B cell (primary cell): ENCODE measurements at regions not wholly inside any gene's neighbourhood (a gene's known extent, or its start where the extent isn't known, plus 50 kb on each side); places are given as distances from the start of the nearest gene placed in this dataset.

Experiments used
- ATAC-seq: fragments of 200-7000 bp; cut with Tn5 transposase; one replicate; pipeline ENCODE4 v1.10.0; 2021; ENCODE audit warnings: low read depth, mild to moderate bottlenecking, moderate number of reproducible peaks, moderate library complexity
- CTCF ChIA-PET: fragments of 350-600 bp; sonication (Branson Sonifier 250); formaldehyde crosslinking; loops from one replicate; lab custom pipeline; 2021; ENCODE audit warnings: antibody characterized with exemption, inconsistent platforms; lab: Charles Lee
- POLR2A ChIA-PET: fragments of 350-600 bp; sonication (Branson Sonifier 250); formaldehyde crosslinking; loops from one replicate; lab custom pipeline; 2021; ENCODE audit warnings: antibody characterized with exemption; lab: Charles Lee
- DNase-seq: peaks from one replicate; pipeline ENCODE4 v3.0.0; 2013
- H2AFZ ChIP-seq: 2 replicates; pipeline ENCODE4 v1.6.1; 2012; ENCODE audit warnings: mild to moderate bottlenecking, low read depth, low read length; ENCODE audit not compliant: insufficient read depth, poor library complexity, severe bottlenecking
- H3K27ac ChIP-seq, 2 donors: 1 replicate in 1 of 2; 2 replicates in 1 of 2; pipeline ENCODE4 v1.5.1; 2012 to 2013; ENCODE audit warnings: low read length in 2 of 2, mild to moderate bottlenecking in 2 of 2, moderate library complexity in 1 of 2
- H3K27me3 ChIP-seq, 4 experiments: fragments of 200-600 bp in 1 of 4; sonication (generic) in 1 of 4; replicated peaks in 1 of 4; 1 replicate in 2 of 4; 2 replicates in 2 of 4; pipeline versions ENCODE4 v1.6.1 to v1.7.0; 2013 to 2016; ENCODE audit warnings: low read length in 3 of 4, mild to moderate bottlenecking in 2 of 4, mixed read lengths in 1 of 4, moderate library complexity in 1 of 4; ENCODE audit not compliant: insufficient read depth in 4 of 4, control insufficient read depth in 3 of 4; ENCODE audit errors: control extremely low read depth in 1 of 4
- H3K36me3 ChIP-seq, 2 experiments: replicated peaks in 1 of 2; 1 replicate in 1 of 2; 2 replicates in 1 of 2; pipeline versions ENCODE4 v1.6.1 to v1.7.1; 2013; ENCODE audit warnings: low read length in 1 of 2; ENCODE audit not compliant: insufficient read depth in 2 of 2, control insufficient read depth in 1 of 2; ENCODE audit errors: control extremely low read depth in 1 of 2, extremely low read depth in 1 of 2
- H3K4me1 ChIP-seq, 2 donors: fragments of 200-600 bp in 1 of 2; sonication (generic) in 1 of 2; 1 replicate in 1 of 2; 2 replicates in 1 of 2; pipeline versions ENCODE4 v1.5.1 to v1.6.1; 2013 to 2017; ENCODE audit warnings: low read length in 2 of 2; ENCODE audit not compliant: control insufficient read depth in 2 of 2, insufficient read depth in 2 of 2
- H3K4me2 ChIP-seq: replicated peaks from 2 replicates; pipeline ENCODE3; 2012; ENCODE audit warnings: mild to moderate bottlenecking, low read depth, low read length; ENCODE audit not compliant: poor library complexity, severe bottlenecking
- H3K4me3 ChIP-seq, 5 experiments: fragments of 200-600 bp in 1 of 5; sonication (generic) in 1 of 5; 1 replicate in 3 of 5; 2 replicates in 2 of 5; pipeline versions ENCODE4 v1.5.1 to v1.7.0; 2011 to 2016; ENCODE audit warnings: low read length in 4 of 5, mild to moderate bottlenecking in 4 of 5, low read depth in 2 of 5, control low read depth in 1 of 5, moderate library complexity in 1 of 5; ENCODE audit not compliant: insufficient read depth in 1 of 5; ENCODE audit errors: control extremely low read depth in 1 of 5, extremely low read depth in 1 of 5
- H3K79me2 ChIP-seq: fragments of 200-600 bp; sonication (generic); one replicate; pipeline ENCODE4 v1.6.0; 2016; ENCODE audit warnings: low read length; ENCODE audit not compliant: control insufficient read depth, insufficient read depth
- H3K9ac ChIP-seq: fragments of 200-600 bp; sonication (generic); 2 replicates; pipeline ENCODE4 v1.6.1; 2017; ENCODE audit warnings: mild to moderate bottlenecking, low read length, moderate library complexity
- H3K9me3 ChIP-seq, 3 donors: one replicate each; pipeline versions ENCODE4 v1.6.1 to v1.7.1; 2013; ENCODE audit warnings: low read length in 2 of 3; ENCODE audit not compliant: control insufficient read depth in 2 of 3, insufficient read depth in 1 of 3; ENCODE audit errors: control extremely low read depth in 1 of 3
- H4K20me1 ChIP-seq: 2 replicates; pipeline ENCODE4 v1.6.0; 2012; ENCODE audit warnings: mild to moderate bottlenecking, low read length; ENCODE audit not compliant: insufficient read depth, control insufficient read depth, poor library complexity, severe bottlenecking
- H3K27ac Mint-ChIP-seq: one replicate; pipeline ENCODE4 v1.8.0; 2021; ENCODE audit warnings: mixed read lengths
- H3K27me3 Mint-ChIP-seq: one replicate; pipeline ENCODE4 v1.8.0; 2021; ENCODE audit warnings: mixed read lengths
- H3K4me1 Mint-ChIP-seq: one replicate; pipeline ENCODE4 v1.8.0; 2021; ENCODE audit warnings: mixed read lengths
- H3K4me3 Mint-ChIP-seq: one replicate; pipeline ENCODE4 v1.8.0; 2021; ENCODE audit warnings: mixed read lengths
- H3K9me3 Mint-ChIP-seq: one replicate; pipeline ENCODE4 v1.8.0; 2022; ENCODE audit warnings: mixed read lengths; ENCODE audit not compliant: insufficient read depth
- EZH2 ChIP-seq: IDR thresholded peaks from 2 replicates; pipeline ENCODE4 v1.6.1; 2012; ENCODE audit warnings: borderline replicate concordance, low read depth, mild to moderate bottlenecking, moderate library complexity, low read length; ENCODE audit not compliant: insufficient read depth, poor library complexity, severe bottlenecking
- WGBS: methylation state at CpG from one replicate; pipeline ENCODE4 v1.1.5; 2013; ENCODE audit warnings: missing lambda C conversion rate; ENCODE audit not compliant: insufficient coverage; 5-methylcytosine and 5-hydroxymethylcytosine counted together
- intact Hi-C: fragments of 100-400 bp; cut with micrococcal nuclease; formaldehyde crosslinking; loops from one replicate; pipeline ENCODE4 v1.10.0; 2022
- TF ChIP-seq, protein P1 (sequence below): fragments of 200-600 bp; IDR thresholded peaks from one replicate; pipeline ENCODE4 v1.8.0; 2022; ENCODE audit warnings: antibody characterized with exemption, mild to moderate bottlenecking

DNA sequence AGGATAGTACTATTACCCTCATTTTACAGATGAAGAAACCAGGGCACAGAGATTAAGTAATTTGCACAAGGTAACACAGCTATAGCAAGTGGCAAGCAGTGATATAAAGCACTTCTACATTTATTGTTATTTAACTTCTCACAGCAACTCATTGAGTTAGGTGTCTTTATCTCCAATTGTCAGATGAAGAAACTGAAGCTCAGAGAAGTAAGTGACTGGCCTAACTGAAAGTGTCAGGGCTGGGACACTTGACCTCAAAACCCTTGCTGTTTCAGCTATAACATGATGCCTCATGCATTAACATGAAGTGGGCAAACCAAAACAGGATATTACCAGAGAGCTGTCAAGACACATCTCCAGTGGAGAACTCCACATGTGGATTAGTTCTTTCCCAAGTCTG lies 65.8 kb upstream of the LEKR1 start:
- POLR2A ChIA-PET, result no interaction called here
- Histone ChIP-seq H4K20me1 (no peaks in the 10 kb centered on the region), H3K79me2 (no peaks in the 10 kb centered on the region), H3K4me2 (no peak overlapping the region), H2AFZ (no peak overlapping the region), H3K36me3 (no peaks in the 10 kb centered on the region), H3K27me3 (no peaks in the 10 kb centered on the region), H3K4me1 (no peaks in the 10 kb centered on the region), H3K9ac (no peak overlapping the region), H3K9me3 (no peaks in the 10 kb centered on the region), H3K27ac (no peak overlapping the region), H3K4me3 (no peak overlapping the region)
- Mint-ChIP-seq H3K4me3 (no peak overlapping the region), H3K9me3 (no peaks in the 10 kb centered on the region), H3K27ac (no peak overlapping the region), H3K27me3 (peaks cover 1% of the 10 kb centered on the region), H3K4me1 (no peaks in the 10 kb centered on the region)
- DNase-seq, result no peak
- no peak for TF ChIP-seq EZH2
- intact Hi-C loops, result no loop called here
- no peak for ATAC-seq
- CTCF ChIA-PET, result no interaction called here

DNA sequence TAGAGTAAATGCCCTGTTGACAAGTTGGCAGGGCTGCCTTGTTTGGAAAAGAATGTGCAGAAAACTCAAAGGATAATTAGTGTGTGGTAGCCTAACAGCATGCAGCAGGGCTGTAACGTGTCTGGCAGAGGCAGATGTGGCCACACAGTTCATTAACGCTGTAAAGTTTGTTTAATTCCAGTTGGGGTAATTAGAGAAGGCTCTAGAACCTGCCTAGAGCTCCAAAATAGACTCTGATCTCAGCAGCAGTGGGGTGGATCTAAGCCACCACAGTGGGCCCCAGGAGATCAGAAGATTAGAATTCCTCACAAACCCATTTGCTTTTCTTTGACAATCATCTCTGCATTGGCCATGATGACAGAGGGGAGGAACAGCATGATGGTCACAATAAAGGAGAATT lies 65.1 kb upstream of the LEKR1 start:
- no peak overlapping the region for H3K27ac ChIP-seq
- ChIA-PET POLR2A (no interaction called here), CTCF (no interaction called here)
- Mint-ChIP-seq H3K4me3 (no peak overlapping the region), H3K4me1 (no peaks in the 10 kb centered on the region), H3K27ac (no peak overlapping the region), H3K9me3 (no peaks in the 10 kb centered on the region), H3K27me3 (no peaks in the 10 kb centered on the region)
- 76% methylated on average over 2 of the region's 2 CpGs for WGBS
- TF ChIP-seq, protein P1, sequence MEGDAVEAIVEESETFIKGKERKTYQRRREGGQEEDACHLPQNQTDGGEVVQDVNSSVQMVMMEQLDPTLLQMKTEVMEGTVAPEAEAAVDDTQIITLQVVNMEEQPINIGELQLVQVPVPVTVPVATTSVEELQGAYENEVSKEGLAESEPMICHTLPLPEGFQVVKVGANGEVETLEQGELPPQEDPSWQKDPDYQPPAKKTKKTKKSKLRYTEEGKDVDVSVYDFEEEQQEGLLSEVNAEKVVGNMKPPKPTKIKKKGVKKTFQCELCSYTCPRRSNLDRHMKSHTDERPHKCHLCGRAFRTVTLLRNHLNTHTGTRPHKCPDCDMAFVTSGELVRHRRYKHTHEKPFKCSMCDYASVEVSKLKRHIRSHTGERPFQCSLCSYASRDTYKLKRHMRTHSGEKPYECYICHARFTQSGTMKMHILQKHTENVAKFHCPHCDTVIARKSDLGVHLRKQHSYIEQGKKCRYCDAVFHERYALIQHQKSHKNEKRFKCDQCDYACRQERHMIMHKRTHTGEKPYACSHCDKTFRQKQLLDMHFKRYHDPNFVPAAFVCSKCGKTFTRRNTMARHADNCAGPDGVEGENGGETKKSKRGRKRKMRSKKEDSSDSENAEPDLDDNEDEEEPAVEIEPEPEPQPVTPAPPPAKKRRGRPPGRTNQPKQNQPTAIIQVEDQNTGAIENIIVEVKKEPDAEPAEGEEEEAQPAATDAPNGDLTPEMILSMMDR, result no peak
- no peak for TF ChIP-seq EZH2
- H2AFZ ChIP-seq, result no peak overlapping the region
- H3K9ac ChIP-seq, result no peak overlapping the region
- H3K79me2 ChIP-seq, result no peaks in the 10 kb centered on the region
- no peak overlapping the region for H3K4me2 ChIP-seq
- ATAC-seq, result no peak
- DNase-seq, result no peak
- no peaks in the 10 kb centered on the region for H3K4me1 ChIP-seq
- H3K36me3 ChIP-seq, result no peaks in the 10 kb centered on the region
- intact Hi-C loops, result no loop called here
- no peaks in the 10 kb centered on the region for H3K9me3 ChIP-seq
- H3K27me3 ChIP-seq, result no peaks in the 10 kb centered on the region
- no peak overlapping the region for H3K4me3 ChIP-seq
- H4K20me1 ChIP-seq, result no peaks in the 10 kb centered on the region
